ENCODE measurements at regions not wholly inside any gene's neighbourhood (a gene's known extent, or its start where the extent isn't known, plus 50 kb on each side); places are given as distances from the start of the nearest gene placed in this dataset.
"Not testable (repeated sequence)": the region's sequence is repeated elsewhere in the genome, so short reads cannot be mapped to it uniquely, and the experiment has no call there.

DNA sequence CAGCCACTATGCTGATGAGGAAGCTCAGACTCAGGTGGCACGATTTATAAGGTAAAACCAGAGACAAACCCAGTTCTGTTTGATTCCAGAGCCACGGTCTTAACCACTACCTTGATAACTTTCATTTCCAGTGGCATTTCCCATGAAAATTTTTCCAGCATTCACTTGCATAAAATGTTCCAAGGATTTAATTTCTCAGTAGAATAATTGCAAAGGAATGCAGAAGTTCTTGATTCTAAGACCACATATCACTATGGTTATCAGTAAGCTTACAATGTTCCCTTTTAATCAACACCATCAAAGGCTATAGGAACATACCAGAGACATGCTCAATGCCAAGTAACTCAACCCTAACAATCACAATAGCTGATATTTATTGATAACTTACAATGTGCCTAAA is 306.0 kb upstream of the HS3ST5 start:
- no peak for DNase-seq (ENCODE audit: low read depth)

DNA sequence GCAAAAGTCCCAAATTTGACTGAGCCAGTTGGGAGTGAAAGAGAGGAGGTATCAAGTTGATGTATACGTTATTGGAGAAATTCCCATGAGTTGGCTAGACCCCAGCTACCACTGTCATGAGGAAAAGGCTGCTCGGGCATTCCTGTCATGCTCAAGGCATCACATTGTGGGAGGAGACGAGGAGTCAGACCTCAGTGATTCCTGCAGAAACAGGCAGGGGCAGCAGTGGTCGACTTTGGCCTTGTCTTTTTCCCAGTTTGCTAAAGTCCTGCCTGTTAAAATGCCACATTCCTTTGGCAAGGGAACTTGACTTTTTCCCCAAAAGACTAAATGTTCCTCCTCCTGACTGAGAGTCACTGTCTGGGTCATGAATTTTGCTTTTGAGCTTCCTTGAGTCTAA is 295.5 kb upstream of the HS3ST5 start:
- no peak for DNase-seq (ENCODE audit: low read depth)

DNA sequence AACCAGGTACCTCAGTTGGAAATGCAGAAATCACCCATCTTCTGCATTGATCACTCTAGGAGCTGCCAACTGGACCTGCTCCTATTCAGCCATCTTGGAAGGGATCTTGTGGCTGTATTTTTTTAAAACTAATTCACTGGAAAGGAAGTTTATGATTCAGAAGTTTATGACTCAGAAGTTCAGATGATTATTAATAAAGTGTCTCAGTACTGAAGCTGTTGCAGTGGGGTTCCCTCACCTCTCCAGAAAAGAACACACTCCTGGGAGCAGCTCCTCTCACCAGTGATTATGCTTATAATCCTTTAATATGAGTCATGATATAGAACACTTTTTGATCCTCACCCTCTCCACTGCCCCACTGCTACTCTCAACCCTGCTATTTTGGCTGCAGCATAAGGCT is 291.2 kb upstream of the HS3ST5 start:
- no peak for DNase-seq (ENCODE audit: low read depth)

DNA sequence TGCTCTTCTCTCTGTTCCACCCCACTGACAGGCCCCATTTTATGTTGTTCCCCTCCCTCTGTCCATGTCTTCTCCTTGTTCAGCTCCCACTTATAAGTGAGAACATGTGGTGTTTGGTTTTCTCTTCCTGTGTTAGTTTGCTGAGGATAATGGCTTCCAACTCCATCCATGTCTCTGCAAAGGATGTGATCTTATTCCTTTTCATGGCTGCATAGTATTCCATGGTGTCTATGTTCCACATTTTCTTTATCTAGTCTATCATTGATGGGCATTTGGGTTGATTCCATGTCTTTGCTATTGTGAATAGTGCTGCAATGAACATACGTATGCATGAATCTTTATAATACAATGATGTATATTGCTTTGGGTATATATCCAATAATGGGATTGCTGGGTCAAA is 283.4 kb upstream of the HS3ST5 start:
- not testable (repeated sequence) for DNase-seq (ENCODE audit: low read depth)

DNA sequence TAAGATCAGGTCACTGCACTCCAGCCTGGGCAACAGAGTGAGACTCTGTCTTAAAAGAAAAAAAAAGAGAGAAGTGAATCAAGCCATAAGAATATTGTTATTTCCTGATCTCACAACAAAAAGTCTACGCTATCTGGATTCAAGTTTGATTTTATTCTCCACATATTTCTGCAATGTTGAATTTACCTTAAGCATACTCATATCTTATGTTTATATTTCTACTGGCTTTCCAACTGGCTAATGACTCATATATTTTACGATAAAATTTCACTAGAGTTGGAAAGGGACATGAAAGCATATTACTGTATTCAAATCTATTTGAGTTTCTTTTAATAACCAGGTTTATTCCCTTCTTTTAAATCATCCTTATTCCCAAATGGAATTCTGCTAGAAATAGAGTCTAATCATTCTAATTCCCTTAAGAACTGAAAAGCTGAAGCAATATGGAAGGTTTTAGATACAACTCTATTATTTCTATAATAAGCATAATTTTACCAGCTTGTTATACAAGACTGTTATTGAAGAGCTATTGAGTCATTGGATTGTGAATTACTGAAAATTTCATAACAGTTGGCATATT is 276.9 kb upstream of the HS3ST5 start:
- DNase-seq (ENCODE audit: low read depth): no peak

DNA sequence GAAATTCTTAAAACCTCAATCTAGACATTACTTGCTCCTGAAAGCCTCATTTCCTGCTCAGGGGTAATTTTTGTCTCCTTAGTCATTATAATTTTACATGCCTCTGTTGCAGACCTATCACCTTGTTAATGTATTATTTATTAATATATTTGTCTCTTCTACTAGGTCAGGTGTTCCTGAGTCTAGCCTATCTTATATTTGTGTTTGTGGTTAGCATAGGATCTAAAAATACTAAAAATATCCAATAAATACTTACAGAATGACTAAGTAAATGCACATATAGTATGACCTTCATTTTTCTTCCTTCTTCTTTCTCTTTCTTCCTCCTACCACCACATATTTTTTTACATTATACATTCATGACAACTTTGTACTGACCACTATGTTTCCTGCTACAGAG is 268.9 kb upstream of the HS3ST5 start:
- no peak for DNase-seq (ENCODE audit: low read depth)

DNA sequence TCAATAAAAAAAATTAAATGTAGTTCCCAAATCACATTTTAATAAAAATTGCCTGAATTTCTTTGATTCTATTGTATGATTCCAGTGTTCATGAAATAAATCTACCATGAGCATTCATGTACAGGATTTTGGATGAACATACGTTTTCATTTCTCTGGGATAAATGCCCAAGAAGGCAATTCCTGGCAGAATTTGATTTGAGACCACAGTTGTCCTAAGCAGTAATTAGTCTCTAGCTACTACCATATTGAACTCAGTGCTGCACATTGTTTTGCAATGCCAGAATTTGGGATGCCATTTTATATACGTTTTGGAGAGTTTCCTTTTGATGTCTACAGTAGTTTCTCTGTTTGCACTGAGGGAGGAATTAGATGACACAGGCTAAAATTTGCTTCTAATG is 265.3 kb upstream of the HS3ST5 start:
- DNase-seq (ENCODE audit: low read depth): no peak

DNA sequence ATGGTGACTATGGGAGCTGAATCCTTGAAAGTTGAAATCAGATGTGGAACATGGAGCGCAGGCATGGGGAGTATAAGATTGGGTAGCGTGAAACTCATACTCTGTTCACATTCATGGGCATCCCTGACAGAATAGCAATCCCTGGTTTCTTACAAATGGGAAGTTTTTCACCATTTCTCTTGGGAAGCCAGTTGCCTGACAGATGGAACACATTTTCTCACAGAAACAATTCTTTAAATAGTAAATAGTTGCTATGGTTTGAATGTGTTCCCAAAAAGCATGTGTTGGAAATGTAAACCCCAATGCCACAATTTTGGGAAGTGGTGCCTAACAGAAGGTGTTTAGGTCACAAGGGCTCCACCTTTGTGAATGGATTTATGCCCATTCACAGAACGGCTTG is 262.8 kb upstream of the HS3ST5 start:
- DNase-seq (ENCODE audit: low read depth): no peak

DNA sequence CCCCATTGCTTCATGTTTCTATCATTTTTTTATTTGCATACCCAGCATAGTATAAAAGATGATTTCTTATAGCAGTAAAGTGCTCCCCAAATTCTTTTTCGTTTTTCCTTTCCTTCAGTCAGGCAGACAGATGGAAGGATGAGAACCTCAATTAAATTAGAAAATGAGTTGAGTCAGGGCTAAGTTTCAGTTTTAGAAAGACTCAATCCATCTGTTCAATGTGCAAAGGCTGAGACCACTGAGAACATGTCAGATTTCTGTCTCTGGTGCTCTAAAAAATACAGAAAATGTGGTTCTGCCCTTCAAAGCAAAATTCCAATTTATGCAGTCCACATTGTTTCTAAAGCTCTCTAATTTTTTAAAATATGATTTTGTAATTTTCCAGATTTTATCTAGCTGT is 257.6 kb upstream of the HS3ST5 start:
- no peak for DNase-seq (ENCODE audit: low read depth)

DNA sequence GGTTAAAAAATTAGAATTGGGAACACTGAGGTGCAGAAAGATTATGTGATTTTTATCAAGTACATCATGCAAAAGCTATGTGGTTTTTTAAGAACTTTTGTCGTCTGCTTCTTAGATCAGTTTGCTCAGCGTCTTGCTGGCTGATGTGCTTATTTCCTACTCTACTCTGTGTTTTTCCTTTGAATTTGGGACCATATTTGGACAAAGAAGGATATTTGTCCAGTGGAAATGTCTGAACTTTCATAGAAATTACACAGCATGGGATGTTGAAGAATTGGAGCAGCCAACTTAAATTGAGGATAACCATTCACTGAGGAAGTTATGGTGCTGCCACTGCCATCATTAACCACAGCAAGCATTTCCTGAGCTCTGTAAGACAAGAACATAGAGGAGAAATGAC is 252.8 kb upstream of the HS3ST5 start:
- no peak for DNase-seq (ENCODE audit: low read depth)

DNA sequence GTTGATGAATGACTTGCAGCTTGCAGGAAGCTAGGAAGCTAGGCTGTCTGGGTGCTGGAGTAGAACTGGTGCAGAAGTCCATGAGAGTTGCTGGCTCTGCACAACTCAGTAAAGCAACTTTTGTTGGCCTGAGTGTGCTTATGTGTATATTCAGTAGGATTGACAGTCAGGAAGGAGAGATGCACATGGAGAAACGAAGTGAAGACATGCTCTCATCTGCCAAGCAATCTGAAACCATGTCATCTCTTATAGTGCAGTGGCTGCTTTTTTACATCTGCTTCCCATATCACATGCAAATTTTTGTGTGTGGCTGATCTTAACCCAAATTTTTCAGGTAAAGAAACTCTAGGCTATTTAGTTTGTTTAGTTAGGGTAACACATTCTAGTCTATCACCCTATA is 252.4 kb upstream of the HS3ST5 start:
- no peak for DNase-seq (ENCODE audit: low read depth)

DNA sequence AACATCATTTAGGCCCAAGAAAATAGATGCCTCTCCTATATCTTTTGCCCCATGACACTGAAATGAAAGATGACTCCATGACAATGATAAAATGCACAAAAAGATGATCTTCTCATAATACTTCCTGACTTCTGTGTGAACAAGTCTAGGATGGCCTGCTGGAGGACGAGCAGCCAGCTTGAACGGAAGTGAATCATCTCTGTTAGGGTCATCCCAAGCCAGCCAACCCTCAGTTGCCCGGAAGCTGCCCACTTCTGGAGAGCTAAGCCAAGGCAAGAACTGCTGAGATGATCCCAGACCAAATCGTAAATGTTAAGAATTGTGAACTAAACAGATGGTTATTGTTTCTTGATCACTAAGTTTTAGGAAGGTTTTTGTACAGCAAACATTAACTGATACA is 249.7 kb upstream of the HS3ST5 start:
- no peak for DNase-seq (ENCODE audit: low read depth)

DNA sequence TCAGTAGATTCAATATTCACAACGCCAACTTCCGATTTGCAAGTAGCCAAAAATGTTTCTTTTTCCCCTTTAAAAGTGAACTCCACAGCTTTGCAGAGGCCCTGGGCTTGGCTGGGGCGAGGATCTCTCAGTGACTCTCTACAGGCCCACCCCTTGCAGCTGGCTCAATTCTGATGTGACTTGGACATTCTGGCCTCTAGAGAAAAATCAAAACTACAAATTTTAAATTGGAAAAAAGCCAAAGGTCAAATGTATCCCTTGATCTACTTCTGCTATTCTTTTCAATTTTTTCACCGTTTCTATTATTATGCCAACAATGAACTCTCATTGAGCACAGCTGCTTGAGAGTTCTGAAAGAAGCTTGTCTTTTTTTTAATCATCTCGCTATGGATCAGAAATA is 245.9 kb upstream of the HS3ST5 start:
- DNase-seq (ENCODE audit: low read depth): no peak

DNA sequence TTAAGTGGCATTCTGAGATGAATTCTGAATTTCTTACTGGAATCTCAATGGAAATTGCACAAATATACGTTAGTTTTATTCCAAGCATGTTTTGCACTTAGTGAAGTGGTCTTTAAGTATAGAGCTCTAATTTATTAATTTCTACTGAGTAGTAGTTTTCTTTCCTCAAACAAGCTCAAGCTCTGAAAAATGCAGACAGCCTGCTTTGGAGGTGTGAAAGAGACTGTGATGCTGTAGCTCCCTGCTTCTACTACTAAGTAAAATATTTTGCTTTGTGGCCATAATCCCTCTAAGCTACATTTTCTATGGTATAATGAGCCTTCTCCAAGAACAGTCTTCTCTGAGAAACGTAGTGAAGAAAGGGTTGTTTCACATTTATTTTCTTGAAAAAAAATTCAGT is 243.5 kb upstream of the HS3ST5 start:
- DNase-seq (ENCODE audit: low read depth): no peak

DNA sequence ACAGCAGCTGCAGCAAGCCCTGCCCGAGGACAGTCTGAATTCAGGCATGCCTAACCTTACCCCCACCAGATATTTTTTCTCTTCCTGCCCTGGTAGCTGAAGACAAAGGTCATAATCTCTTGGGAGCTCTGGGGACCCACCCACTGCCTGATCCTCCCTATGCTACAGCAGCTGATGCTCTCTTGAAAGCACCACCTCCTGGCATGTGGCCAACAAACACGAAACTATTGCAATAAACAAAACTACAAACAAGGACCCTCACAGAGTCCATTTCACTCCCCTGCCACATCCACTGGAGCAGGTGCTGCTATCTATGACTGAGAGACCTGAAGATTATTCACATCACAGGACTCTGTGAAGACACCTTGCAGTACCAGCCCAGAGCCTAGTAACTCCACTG is 238.5 kb upstream of the HS3ST5 start:
- DNase-seq (ENCODE audit: low read depth): no peak

DNA sequence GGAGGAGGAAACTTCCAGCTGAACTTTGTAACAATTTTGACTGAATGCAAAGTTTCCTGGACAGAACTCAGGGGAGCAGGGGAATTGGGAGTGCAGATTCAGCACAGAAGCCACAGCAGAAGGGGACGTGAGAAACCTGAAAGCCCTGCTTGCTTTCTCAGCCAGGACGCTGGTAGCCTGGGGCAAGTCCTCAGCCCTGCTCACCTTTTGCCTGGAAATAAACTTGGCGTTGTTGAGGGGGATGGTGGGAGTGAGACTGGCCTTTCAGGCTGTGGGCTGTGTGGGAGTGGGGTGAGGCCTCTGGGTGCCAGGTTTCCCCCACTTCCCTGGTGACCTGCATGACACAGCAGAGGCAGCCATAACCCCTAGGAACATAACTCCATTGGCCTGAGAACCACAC is 238.1 kb upstream of the HS3ST5 start:
- DNase-seq (ENCODE audit: low read depth): no peak

DNA sequence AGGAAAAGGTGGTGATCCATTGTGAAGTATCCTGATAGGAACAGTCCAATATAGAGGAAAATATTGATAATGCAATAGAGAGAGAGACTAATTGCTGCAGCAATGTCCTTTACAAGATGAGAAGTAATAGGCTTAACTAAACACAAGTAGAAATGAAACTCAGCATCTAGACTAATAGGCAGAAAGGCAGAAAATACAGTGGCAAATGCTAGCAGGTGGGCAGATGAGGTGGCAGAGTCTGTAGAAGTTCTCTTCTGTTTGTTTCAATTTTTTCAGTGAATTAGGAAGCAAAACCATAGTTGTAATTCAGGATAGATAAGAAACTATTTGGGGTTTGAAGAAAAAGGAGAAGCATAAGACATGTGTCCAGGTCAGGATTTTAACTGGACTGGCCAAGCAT is 236.7 kb upstream of the HS3ST5 start:
- no peak for DNase-seq (ENCODE audit: low read depth)

DNA sequence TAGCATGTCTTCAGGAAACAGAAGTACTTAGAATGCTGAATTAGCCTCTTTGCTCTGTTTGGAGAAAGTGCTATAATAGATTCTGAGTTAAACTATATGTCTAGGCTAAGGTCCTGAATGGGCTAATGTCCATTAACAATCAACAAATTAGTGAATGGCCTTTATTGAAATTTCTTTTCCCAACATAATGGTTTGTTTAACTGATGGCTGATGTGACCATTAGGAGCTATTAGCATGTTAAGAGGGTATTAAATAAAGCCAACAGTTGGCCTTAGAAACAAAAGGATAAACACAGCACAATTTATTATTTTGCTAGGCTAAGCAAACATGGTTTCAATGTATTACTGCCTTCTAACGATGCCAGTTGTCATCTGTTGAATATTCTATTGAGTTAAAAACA is 234.3 kb upstream of the HS3ST5 start:
- DNase-seq (ENCODE audit: low read depth): no peak

DNA sequence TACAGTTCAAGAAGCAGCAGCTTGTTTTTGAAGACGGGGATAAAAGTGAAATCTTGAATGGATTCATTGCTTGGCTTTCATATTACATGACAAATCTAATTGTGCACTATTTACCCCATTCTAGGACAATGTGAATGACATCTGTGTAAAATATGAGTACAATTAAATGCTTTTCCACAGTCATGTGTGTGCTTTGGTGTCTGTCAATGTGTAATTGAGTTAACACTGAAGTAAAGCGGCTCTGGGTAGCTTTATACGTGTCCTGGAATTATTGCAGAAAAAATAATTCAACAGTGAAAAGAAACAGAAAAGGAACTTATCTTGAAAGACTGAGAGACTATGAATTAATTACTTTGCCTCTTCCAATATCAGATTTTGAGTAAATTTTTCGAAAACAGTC is 233.5 kb upstream of the HS3ST5 start:
- no peak for DNase-seq (ENCODE audit: low read depth)

DNA sequence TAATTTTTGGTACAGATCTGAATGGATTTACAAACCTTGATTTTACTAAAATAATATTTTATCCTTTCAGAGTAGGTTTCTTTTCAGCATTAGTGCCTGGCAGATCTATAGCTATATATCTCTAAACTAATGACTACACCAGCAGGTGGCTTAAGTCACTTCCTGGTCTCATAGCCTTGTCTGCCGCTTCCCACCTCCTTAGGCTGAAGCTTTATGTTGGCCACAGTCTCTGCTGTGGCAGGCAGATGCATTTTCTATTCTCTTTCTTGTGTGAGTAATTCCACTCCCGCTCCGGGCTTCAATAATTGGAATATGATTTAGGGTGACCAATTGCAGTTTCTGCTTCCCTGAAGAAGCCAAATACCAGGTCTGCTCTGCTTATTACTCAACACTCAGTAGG is 226.8 kb upstream of the HS3ST5 start:
- no peak for DNase-seq (ENCODE audit: low read depth)

DNA sequence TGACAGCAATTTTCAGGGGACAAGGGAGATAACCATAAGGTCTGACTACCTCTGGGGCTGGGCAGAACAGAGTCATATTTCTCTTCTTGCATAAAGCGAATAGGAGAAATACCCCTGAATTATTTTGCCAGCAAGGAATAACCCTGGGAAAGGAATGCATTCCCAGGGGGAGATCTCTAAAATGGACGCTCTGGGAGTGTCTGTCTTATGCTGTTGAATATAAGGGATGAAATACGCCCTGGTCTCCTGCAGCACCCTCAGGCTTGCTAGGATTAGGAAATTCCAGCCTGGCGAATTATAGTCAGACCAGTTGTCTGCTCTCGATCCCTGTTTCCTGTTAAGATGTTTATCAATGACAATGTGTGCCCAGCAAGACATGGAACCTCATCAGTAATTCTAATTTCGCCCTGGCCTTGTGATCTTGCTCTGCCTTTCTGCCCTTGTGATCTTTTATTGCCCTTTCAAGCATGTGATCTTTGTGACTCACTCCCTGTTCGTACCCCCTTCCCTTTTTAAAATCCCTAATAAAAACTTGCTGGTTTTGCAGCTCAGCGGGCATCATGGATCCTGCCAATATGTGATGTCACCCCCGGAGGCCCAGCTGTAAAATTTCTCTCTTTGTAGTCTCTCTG is 221.6 kb upstream of the HS3ST5 start:
- no peak for DNase-seq (ENCODE audit: low read depth)

DNA sequence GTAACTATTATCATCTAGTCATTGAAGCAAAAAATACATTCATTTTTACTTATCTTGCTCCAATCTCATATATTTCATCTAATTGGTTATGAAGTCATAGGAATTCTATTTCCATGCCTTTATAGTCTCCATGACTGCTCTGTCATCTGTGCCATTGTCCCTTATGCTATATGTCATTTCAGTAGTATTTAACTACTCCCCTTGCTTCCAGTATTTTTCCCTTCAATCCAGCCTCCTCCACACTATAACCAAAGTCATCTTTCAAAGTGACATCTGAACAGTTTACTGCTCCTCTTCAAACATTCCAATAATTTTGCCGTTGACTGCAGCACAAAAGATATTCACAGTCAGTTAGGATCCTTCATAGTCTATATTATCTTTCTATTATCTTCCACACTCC is 216.6 kb upstream of the HS3ST5 start:
- no peak for DNase-seq (ENCODE audit: low read depth)

DNA sequence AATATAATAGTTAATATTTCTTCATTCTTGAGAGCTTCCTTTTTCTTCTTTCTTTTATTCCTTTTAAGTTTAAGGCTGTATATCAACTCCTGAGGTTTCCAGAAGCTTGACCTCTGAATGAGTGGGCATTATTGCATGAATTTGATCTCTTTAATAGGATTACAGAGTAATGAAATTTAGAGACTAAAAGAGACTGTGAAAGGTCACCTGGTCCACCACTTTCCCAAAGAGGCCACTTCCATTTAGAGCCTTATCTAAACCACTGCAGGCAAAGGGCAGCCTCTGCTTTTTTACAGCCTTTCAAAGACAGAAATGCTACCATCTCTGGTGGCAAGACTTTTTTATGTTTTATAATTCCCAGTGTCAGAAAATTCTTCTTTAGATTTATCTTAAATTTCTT is 215.3 kb upstream of the HS3ST5 start:
- no peak for DNase-seq (ENCODE audit: low read depth)

DNA sequence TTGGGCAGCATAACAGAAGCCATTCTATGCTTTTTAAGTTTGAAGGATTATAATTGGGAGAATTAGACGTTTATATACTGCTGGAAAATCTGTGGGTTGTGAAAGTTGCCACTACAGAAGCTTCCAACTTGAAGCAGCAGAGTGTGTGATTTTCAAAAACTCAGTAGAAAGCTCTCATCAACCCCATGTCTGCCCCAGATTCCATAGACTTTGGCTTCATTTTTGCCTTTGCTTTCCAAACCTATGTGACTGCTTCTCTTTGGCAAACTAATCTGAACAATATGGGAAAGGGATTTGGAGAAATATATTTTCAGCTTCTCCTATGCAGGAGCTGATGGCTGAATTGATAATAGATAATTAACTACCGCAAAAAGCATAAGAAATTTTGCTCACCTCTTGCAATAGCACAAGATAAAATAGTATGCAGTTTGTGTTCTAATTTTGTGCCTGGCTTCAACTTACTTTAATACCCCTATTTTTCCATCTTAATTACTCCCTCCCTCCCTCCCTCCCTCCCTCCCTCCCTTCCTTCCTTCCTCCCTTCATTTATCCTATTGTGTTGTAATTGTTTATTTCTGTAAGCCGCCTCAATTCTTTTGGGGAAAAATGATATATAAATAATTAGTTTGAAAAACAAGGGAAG is 214.1 kb upstream of the HS3ST5 start:
- no peak for DNase-seq (ENCODE audit: low read depth)

All from EH (cell line).